Prostate gland (tissue), 2 donors: ENCODE measurements at regions not wholly inside any gene's neighbourhood (a gene's known extent, or its start where the extent isn't known, plus 50 kb on each side); places are given as distances from the start of the nearest gene placed in this dataset.

Source experiments
- DNase-seq: peaks from one replicate; pipeline ENCODE4 v3.0.0-alpha.2; 2019; ENCODE audit warnings: low spot score
- H3K27ac ChIP-seq, 2 donors: fragments of 200-600 bp; sonication (generic); 2 replicates each; pipeline ENCODE4 v1.5.1; 2017 to 2019
- H3K27me3 ChIP-seq: fragments of 200-600 bp; sonication (generic); replicated peaks from 2 replicates; pipeline ENCODE4 v1.5.1; 2019; ENCODE audit not compliant: insufficient read depth
- H3K36me3 ChIP-seq, 2 donors: fragments of 200-600 bp; sonication (generic); 1 replicate in 1 of 2; 2 replicates in 1 of 2; pipeline versions ENCODE4 v1.5.1 to v1.8.1; 2017 to 2019
- H3K4me1 ChIP-seq: fragments of 200-600 bp; sonication (generic); replicated peaks from 2 replicates; pipeline ENCODE4 v1.5.1; 2019
- H3K4me3 ChIP-seq, 2 donors: fragments of 200-600 bp; sonication (generic); 2 replicates each; pipeline ENCODE4 v1.5.1; 2017 to 2019
- H3K9me3 ChIP-seq: fragments of 200-600 bp; sonication (generic); 2 replicates; pipeline ENCODE4 v1.5.1; 2017
- CTCF ChIP-seq, 4 experiments: fragments of 200-600 bp in 2 of 4; fragments of 450-650 bp in 2 of 4; sonication (generic) in 2 of 4; IDR thresholded peaks; 1 replicate in 3 of 4; 2 replicates in 1 of 4; pipeline ENCODE4 v1.5.1; 2016 to 2019; ENCODE audit warnings: antibody characterized with exemption in 4 of 4, mild to moderate bottlenecking in 2 of 4, moderate library complexity in 2 of 4
- POLR2A ChIP-seq: fragments of 450-650 bp; IDR thresholded peaks from one replicate; pipeline ENCODE4 v1.6.1; 2016; ENCODE audit warnings: antibody characterized with exemption, mild to moderate bottlenecking
- POLR2AphosphoS5 ChIP-seq: sonication (generic); formaldehyde crosslinking; IDR thresholded peaks from one replicate; pipeline ENCODE4 v1.6.1; 2017; ENCODE audit warnings: antibody characterized with exemption
- WGBS: methylation state at CpG from one replicate; pipeline ENCODE4 v1.1.5; 2018; 5-methylcytosine and 5-hydroxymethylcytosine counted together
- intact Hi-C: fragments of 100-400 bp; cut with DNase I; formaldehyde crosslinking; loops from one replicate; pipeline ENCODE4 v1.14.2; 2022

- H3K36me3 ChIP-seq: no peaks in the 10 kb centered on the region
- no peak for TF ChIP-seq POLR2AphosphoS5
- no peak for TF ChIP-seq POLR2A
- no peak for TF ChIP-seq CTCF (IDR thresholded peaks at IDR 0.05)
- intact Hi-C loops: no loop called here
- H3K4me3 ChIP-seq: no peak overlapping the region
- no peak overlapping the region for H3K27ac ChIP-seq
- no peak for DNase-seq
- WGBS: 68% methylated on average over 1 of the region's 1 CpG
- H3K9me3 ChIP-seq: no peaks in the 10 kb centered on the region
- no peaks in the 10 kb centered on the region for H3K27me3 ChIP-seq
- no peaks in the 10 kb centered on the region for H3K4me1 ChIP-seq
These were observed 693.5 kb downstream of the CBLN2 start for GRCh38 chr18:71850602-71851001.

GRCh38 chr18:71849407-71849806 is 694.7 kb downstream of the CBLN2 start:
- no peaks in the 10 kb centered on the region for H3K27me3 ChIP-seq
- intact Hi-C loops: no loop called here
- no peaks in the 10 kb centered on the region for H3K9me3 ChIP-seq
- no peak overlapping the region for H3K27ac ChIP-seq
- no peaks in the 10 kb centered on the region for H3K36me3 ChIP-seq
- no peak overlapping the region for H3K4me3 ChIP-seq
- WGBS: 98% methylated on average over 4 of the region's 4 CpGs
- TF ChIP-seq POLR2AphosphoS5 (no peak), POLR2A (no peak), CTCF (IDR thresholded peaks at IDR 0.05) (no peak)
- H3K4me1 ChIP-seq: no peaks in the 10 kb centered on the region
- no peak for DNase-seq

- TF ChIP-seq POLR2AphosphoS5 (no peak), POLR2A (no peak), CTCF (IDR thresholded peaks at IDR 0.05) (no peak)
- intact Hi-C loops: no loop called here
- WGBS: 95% methylated on average over 2 of the region's 2 CpGs
- no peaks in the 10 kb centered on the region for H3K9me3 ChIP-seq
- no peak overlapping the region for H3K4me3 ChIP-seq
- no peaks in the 10 kb centered on the region for H3K4me1 ChIP-seq
- no peaks in the 10 kb centered on the region for H3K36me3 ChIP-seq
- no peaks in the 10 kb centered on the region for H3K27me3 ChIP-seq
- no peak for DNase-seq
- no peak overlapping the region for H3K27ac ChIP-seq
These were observed 697.4 kb downstream of the CBLN2 start for GRCh38 chr18:71846716-71847115.

- DNase-seq: no peak
- Histone ChIP-seq H3K4me1 (no peaks in the 10 kb centered on the region), H3K36me3 (no peaks in the 10 kb centered on the region), H3K9me3 (no peaks in the 10 kb centered on the region), H3K27me3 (no peaks in the 10 kb centered on the region), H3K27ac (no peak overlapping the region), H3K4me3 (no peak overlapping the region)
- 72% methylated on average over 5 of the region's 5 CpGs for WGBS
- intact Hi-C loops: no loop called here
- TF ChIP-seq POLR2A (no peak), CTCF (IDR thresholded peaks at IDR 0.05) (no peak)
These were observed 699.3 kb downstream of the CBLN2 start for GRCh38 chr18:71844814-71845213.

GRCh38 chr18:71842666-71843065 is 701.5 kb downstream of the CBLN2 start:
- H3K36me3 ChIP-seq: no peaks in the 10 kb centered on the region
- TF ChIP-seq POLR2A (no peak), POLR2AphosphoS5 (no peak), CTCF (IDR thresholded peaks at IDR 0.05) (no peak)
- intact Hi-C loops: no loop called here
- DNase-seq: no peak
- H3K27ac ChIP-seq: no peak overlapping the region
- 74% methylated on average over 5 of the region's 5 CpGs for WGBS
- H3K27me3 ChIP-seq: no peaks in the 10 kb centered on the region
- H3K9me3 ChIP-seq: no peaks in the 10 kb centered on the region
- no peak overlapping the region for H3K4me3 ChIP-seq
- no peaks in the 10 kb centered on the region for H3K4me1 ChIP-seq
